GM10248 (cell line): ENCODE measurements at regions not wholly inside any gene's neighbourhood (a gene's known extent, or its start where the extent isn't known, plus 50 kb on each side); places are given as distances from the start of the nearest gene placed in this dataset.

ENCODE experiments used
- CTCF ChIA-PET: fragments of 300-600 bp; sonication (Branson Sonifier 250); formaldehyde crosslinking; extraction: SDS; loops from one replicate; lab custom pipeline; 2021; ENCODE audit warnings: antibody characterized with exemption; lab: Yijun Ruan, JAX
- POLR2A ChIA-PET: fragments of 350-650 bp; sonication (Branson Sonifier 250); formaldehyde crosslinking; extraction: SDS; loops from one replicate; lab custom pipeline; 2020; ENCODE audit warnings: antibody characterized with exemption; lab: Yijun Ruan, JAX
- DNase-seq: peaks from one replicate; pipeline ENCODE4 v3.0.0; 2012; ENCODE audit errors: extremely low spot score
- TF ChIP-seq, protein P1 (sequence below): IDR thresholded peaks from 2 replicates; pipeline ENCODE4 v1.5.1; 2012; ENCODE audit warnings: mild to moderate bottlenecking, low read depth; ENCODE audit errors: extremely low read depth, missing control alignments, control extremely low read depth

DNA sequence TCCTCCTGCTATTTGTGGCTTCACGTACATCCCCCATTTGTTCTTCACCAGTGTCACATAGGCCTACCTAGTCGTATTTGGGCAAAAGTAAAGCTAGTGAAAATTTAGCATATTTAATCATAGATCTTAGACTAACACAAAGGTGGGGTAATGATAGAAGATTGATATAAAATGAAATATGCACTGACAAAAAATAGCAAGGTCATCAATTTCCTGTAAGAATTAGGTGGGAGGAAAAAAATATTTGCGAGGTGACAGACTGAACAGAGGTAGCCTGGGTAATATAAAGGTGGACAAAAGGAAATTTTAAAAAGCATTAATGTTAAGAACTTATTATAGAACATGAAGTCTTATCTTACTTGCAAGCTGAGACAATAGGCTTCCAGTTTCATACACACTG, 239.9 kb downstream of the PCDH10 start:
- no peak for DNase-seq
- ChIA-PET CTCF (no interaction called here), POLR2A (no interaction called here)
- TF ChIP-seq, protein P1, sequence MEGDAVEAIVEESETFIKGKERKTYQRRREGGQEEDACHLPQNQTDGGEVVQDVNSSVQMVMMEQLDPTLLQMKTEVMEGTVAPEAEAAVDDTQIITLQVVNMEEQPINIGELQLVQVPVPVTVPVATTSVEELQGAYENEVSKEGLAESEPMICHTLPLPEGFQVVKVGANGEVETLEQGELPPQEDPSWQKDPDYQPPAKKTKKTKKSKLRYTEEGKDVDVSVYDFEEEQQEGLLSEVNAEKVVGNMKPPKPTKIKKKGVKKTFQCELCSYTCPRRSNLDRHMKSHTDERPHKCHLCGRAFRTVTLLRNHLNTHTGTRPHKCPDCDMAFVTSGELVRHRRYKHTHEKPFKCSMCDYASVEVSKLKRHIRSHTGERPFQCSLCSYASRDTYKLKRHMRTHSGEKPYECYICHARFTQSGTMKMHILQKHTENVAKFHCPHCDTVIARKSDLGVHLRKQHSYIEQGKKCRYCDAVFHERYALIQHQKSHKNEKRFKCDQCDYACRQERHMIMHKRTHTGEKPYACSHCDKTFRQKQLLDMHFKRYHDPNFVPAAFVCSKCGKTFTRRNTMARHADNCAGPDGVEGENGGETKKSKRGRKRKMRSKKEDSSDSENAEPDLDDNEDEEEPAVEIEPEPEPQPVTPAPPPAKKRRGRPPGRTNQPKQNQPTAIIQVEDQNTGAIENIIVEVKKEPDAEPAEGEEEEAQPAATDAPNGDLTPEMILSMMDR: no peak

DNA sequence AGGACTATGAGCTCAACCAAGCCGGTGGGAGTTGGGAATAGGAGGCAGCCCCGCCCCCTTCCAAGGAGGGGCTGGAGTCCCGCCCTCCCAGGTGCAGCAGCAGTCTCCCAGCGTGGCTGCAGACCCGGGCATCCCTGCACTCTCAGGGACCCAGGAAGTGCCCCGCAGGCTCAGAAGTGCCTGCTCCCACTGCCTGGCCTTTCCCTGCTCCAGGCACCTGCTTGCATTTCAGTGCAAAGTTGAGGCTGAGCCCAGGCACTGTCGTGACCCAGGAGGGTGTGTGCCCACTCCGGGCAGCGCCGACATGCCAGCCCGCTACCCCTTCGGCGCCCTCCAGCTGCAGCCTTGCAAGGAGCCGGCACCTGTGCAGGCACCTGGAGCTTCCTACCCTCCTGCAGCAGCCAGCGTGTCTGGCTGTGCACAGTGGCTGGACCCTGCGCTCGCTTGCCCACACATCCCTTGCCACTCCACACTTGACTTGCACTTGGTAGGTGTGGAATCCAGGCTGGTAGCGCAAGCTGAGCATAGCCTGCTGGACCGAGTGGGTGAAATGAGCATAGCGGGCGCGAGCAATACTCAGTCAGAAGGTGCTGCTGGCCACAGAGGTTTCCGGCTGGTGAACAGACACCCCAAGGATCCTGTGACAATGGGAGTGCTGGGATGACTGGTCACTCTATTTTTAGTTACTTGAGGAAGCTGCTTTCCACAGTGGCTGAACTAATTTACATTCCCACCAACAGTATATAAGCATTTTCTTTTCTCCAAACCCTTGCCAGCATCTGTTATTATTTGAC, 236.3 kb downstream of the PCDH10 start:
- ChIA-PET POLR2A (no interaction called here), CTCF (no interaction called here)
- TF ChIP-seq, protein P1: no peak
- DNase-seq: no peak

DNA sequence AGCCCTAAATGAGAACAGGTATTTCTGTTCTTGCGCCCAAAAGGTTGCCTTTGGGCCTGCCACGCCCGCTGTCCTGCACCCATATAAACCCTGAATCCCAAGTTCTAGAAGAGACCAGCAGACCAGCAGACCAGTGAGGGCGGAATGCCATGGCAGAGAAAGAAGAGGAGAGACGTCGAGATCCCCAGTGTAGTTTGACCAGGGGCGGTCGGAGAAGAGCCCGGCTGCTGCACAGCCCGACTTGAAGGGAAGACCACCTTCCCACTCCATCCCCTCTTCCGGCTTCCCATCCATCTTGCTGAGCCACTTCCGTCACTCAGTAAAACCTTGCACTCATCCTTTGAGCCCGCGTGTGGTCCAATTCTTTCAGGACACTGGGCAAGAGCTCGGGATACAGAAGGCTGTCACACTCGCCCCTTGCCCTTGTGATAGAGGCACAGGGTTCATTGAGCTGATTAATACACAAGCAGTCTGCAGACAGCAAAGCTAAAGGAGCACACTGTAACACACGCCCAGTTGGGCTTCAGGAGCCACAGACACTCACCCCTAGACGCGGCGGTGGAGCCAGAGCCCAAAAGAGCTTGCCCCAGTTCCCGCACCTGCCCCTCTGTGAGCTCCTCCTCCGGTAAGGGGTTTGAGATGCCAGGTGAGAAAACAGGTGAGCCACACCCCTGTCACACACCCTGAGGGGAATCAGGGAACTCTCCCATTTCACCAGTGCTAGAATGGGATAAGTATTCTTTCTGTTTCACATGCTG, 230.8 kb downstream of the PCDH10 start:
- no peak for DNase-seq
- ChIA-PET POLR2A (no interaction called here), CTCF (no interaction called here)
- TF ChIP-seq, protein P1: no peak

DNA sequence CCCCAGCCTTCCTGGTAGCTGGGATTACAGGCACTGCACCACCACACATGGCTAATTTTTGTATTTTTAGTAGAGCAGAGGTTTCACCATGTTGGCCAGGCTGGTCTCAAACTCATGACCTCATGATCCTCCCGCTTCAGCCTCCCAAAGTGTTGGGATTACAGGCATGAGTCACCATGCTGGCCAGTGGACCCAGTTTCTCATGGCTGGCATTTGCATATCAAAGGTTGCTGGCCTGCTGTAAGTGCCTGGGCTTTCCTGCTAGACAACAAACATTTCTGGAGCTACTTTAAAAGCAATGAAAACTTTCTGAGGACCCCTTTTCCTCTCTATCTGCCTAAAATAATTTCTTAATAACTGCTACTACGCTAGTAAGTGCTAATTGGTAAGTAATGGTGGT, 228.2 kb downstream of the PCDH10 start:
- DNase-seq: no peak
- CTCF ChIA-PET: no interaction called here
- POLR2A ChIA-PET: no interaction called here
- TF ChIP-seq, protein P1: no peak

DNA sequence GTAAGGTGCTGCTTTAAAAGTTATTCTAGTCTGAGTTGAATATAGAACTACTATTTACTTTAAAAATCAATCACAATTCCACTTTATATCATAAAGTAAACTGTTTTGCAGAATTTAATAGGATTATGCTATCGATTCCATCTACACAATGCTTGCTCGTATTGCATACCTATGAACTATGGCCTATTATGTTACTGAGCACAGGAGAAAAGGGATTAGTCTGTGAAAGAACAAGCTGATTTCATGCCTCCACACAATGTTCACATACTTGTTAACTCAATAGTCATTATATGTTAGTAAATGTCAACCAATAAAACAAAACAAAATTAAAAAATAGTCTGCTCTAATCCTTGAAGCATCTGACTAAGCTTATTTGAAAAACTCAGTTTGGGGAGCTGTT, 223.6 kb downstream of the PCDH10 start:
- DNase-seq: no peak
- ChIA-PET POLR2A (no interaction called here), CTCF (interaction anchor here (1.2 kb wide), 1 partner anchor 10 kb away, joined by 3 read pairs; no protein-coding TSS in a partner anchor)
- TF ChIP-seq, protein P1: no peak

DNA sequence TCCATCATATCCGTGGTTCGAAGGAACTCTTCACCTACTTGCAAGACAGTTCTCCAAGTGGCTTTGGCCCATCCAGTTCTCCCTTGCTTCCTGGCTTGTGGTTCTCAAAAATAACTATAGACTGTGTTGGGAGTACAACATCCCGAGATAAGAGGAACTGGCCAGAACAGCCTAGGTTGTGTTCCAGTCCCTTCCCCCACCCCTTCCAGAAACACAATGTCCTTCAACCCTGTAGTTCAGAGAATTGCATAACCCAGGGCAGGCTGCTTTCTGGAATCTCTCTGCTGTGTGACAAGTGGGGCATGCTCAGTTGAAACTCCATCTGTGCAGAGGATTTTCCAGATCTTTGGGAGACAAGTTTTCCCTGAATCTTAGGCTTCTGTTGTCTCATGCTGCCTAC, 206.5 kb downstream of the PCDH10 start:
- TF ChIP-seq, protein P1: no peak
- DNase-seq: no peak
- ChIA-PET POLR2A (no interaction called here), CTCF (no interaction called here)
